Heart left ventricle (tissue), 16 donors: ENCODE measurements at regions not wholly inside any gene's neighbourhood (a gene's known extent, or its start where the extent isn't known, plus 50 kb on each side); places are given as distances from the start of the nearest gene placed in this dataset.
"Not testable (repeated sequence)": the region's sequence is repeated elsewhere in the genome, so short reads cannot be mapped to it uniquely, and the experiment has no call there.

ENCODE experiments used
- ATAC-seq, 4 donors: fragments of 200-7000 bp; cut with Tn5 transposase; one replicate each; pipeline ENCODE4 v1.9.1; 2020 to 2022; ENCODE audit warnings: moderate library complexity in 4 of 4, mild to moderate bottlenecking in 3 of 4, moderate number of reproducible peaks in 1 of 4
- DNase-seq, 5 donors: peaks; one replicate each; pipeline ENCODE4 v3.0.0-alpha.2; 2020
- H3K27ac ChIP-seq, 12 donors: fragments of 200-600 bp; sonication (generic) in 4 of 12; one replicate each; pipeline versions ENCODE4 v1.5.0 to v1.8.0; 2016 to 2022; ENCODE audit warnings: mild to moderate bottlenecking in 2 of 12
- H3K27me3 ChIP-seq, 9 donors: fragments of 200-600 bp; sonication (generic) in 2 of 9; one replicate each; pipeline versions ENCODE4 v1.5.1 to v1.8.0; 2016 to 2022; ENCODE audit warnings: mild to moderate bottlenecking in 3 of 9
- H3K36me3 ChIP-seq, 9 donors: fragments of 200-600 bp; sonication (generic) in 2 of 9; one replicate each; pipeline versions ENCODE4 v1.5.0 to v1.8.0; 2018 to 2022; ENCODE audit warnings: mild to moderate bottlenecking in 2 of 9
- H3K4me1 ChIP-seq, 12 donors: fragments of 200-600 bp; sonication (generic) in 4 of 12; one replicate each; pipeline versions ENCODE4 v1.5.0 to v1.8.0; 2016 to 2022; ENCODE audit warnings: mild to moderate bottlenecking in 3 of 12
- H3K4me3 ChIP-seq, 12 donors: fragments of 200-600 bp; sonication (generic) in 4 of 12; one replicate each; pipeline versions ENCODE4 v1.5.0 to v1.8.0; 2017 to 2022; ENCODE audit warnings: mild to moderate bottlenecking in 9 of 12, moderate library complexity in 4 of 12
- H3K9me3 ChIP-seq, 12 donors: fragments of 200-600 bp; sonication (generic) in 4 of 12; one replicate each; pipeline versions ENCODE4 v1.5.0 to v1.8.0; 2016 to 2022; ENCODE audit warnings: mild to moderate bottlenecking in 1 of 12
- CTCF ChIP-seq, 12 donors: fragments of 200-600 bp; sonication (generic) in 4 of 12; IDR thresholded peaks; one replicate each; pipeline versions ENCODE4 v1.5.0 to v1.8.0; 2018 to 2022; ENCODE audit warnings: antibody characterized with exemption in 12 of 12, mild to moderate bottlenecking in 5 of 12
- POLR2A ChIP-seq, 2 donors: fragments of 450-650 bp; IDR thresholded peaks; one replicate each; pipeline ENCODE4 v1.6.1; 2017; ENCODE audit warnings: antibody characterized with exemption in 2 of 2, mild to moderate bottlenecking in 2 of 2, moderate library complexity in 2 of 2
- WGBS, 4 donors: extraction: QIAGEN DNeasy Blood & Tissue Kit in 2 of 4; methylation state at CpG; one replicate each; pipeline versions ENCODE4 v1.1.5 to v1.1.7; 2013 to 2018; 5-methylcytosine and 5-hydroxymethylcytosine counted together
- intact Hi-C, 10 donors: fragments of 100-400 bp; cut with DNase I; formaldehyde crosslinking; loops; one replicate each; pipeline versions ENCODE4 v1.11.1 to v1.14.2; 2022
- donor health status: ischemic (EF 13 %, LVEDD 7.1; RV severe dilation, severe dysfunction).
- donor health status: healthy with polysubstance abuse.
- donor health status: DM: no; HTN: yes; CAD: no.
- donor health status: DM: no; HTN: no; CAD: no.
- donor health status: ischemic (EF 25% LVEDD 6.9; RV normal size, moderate dysfunction).
- donor health status: ischemic (EF 25% LVEDD 5.7; RV mildly dilated, moderate dysfunction).
- donor health status: healthy.
- donor health status: DM: yes; HTN: yes; CAD: no.
- donor health status: ischemic (EF 35%, LVEDD 5.7; RV mildly dilated, moderate dysfunction).
- donor health status: nonischemic (EF 11% LVEDD 7.7; RV severe dilation, severe dysfunction).
- donor health status: DM: yes; HTN: yes; CAD: no.
- donor health status: PGD.
- donor health status: ischemic (EF 29% LVEDD 5.4; RV normal size, mild dysfunction).
- donor health status: nonischemic (EF 23%, LVEDD 6.1; RV moderate dilation, normal function).

- 56 to 67% (median 63%) methylated on average over 3 of the region's 3 CpGs for WGBS, 4 donors
- DNase-seq (no peak), ATAC-seq (no peak)
- no peak overlapping the region for H3K4me3 ChIP-seq
- no peaks in the 10 kb centered on the region for H3K9me3 ChIP-seq
- H3K4me1 ChIP-seq = no peaks in the 10 kb centered on the region
- intact Hi-C loops = no loop called here
- H3K27ac ChIP-seq = no peak overlapping the region
- no peaks in the 10 kb centered on the region for H3K36me3 ChIP-seq
- no peaks in the 10 kb centered on the region for H3K27me3 ChIP-seq
- TF ChIP-seq POLR2A (IDR thresholded peaks at IDR 0.05) (no peak), CTCF (IDR thresholded peaks at IDR 0.05) (no peak)
These were observed 123.4 kb upstream of the SNX7 start for GRCh38 chr1:98538106-98538505.

- no peak overlapping the region for H3K4me3 ChIP-seq
- no peak overlapping the region for H3K27ac ChIP-seq
- DNase-seq (no peak), ATAC-seq (no peak)
- peaks cover 0 to 29% (median 4%) of the 10 kb centered on the region in 12 donors for H3K9me3 ChIP-seq
- no peaks in the 10 kb centered on the region for H3K4me1 ChIP-seq
- WGBS, 4 donors = 59 to 77% (median 74%) methylated on average over 4 of the region's 4 CpGs
- intact Hi-C loops = no loop called here
- no peak for TF ChIP-seq CTCF (IDR thresholded peaks at IDR 0.05)
- no peak for TF ChIP-seq POLR2A (IDR thresholded peaks at IDR 0.05)
- no peaks in the 10 kb centered on the region for H3K27me3 ChIP-seq
- H3K36me3 ChIP-seq = no peaks in the 10 kb centered on the region
These were observed 138.3 kb upstream of the SNX7 start for GRCh38 chr1:98523256-98523655.

GRCh38 chr1:98516306-98516705 is 145.2 kb upstream of the SNX7 start:
- intact Hi-C loops = no loop called here
- no peak overlapping the region for H3K4me3 ChIP-seq
- H3K27me3 ChIP-seq = no peaks in the 10 kb centered on the region
- no peak overlapping the region for H3K27ac ChIP-seq
- no peaks in the 10 kb centered on the region for H3K36me3 ChIP-seq
- DNase-seq (no peak), ATAC-seq (no peak)
- H3K9me3 ChIP-seq = no peaks in the 10 kb centered on the region
- WGBS, 4 donors = 54 to 71% (median 70%) methylated on average over 2 of the region's 2 CpGs
- TF ChIP-seq CTCF (IDR thresholded peaks at IDR 0.05) = no peak
- no peaks in the 10 kb centered on the region for H3K4me1 ChIP-seq

- Histone ChIP-seq H3K27ac (no peak overlapping the region), H3K4me1 (no peaks in the 10 kb centered on the region), H3K36me3 (no peaks in the 10 kb centered on the region), H3K4me3 (no peak overlapping the region), H3K27me3 (no peaks in the 10 kb centered on the region), H3K9me3 (peaks cover 0 to under 1% (median 0%) of the 10 kb centered on the region in 12 donors)
- no peak for ATAC-seq
- 70 to 91% (median 76%) methylated on average over 1 of the region's 1 CpG for WGBS, 4 donors
- TF ChIP-seq POLR2A (IDR thresholded peaks at IDR 0.05) = no peak
- no peak for TF ChIP-seq CTCF (IDR thresholded peaks at IDR 0.05)
- intact Hi-C loops = no loop called here
- no peak for DNase-seq
These were observed 145.8 kb upstream of the SNX7 start for GRCh38 chr1:98515744-98516143.

- H3K9me3 ChIP-seq = peaks cover 0 to 28% (median 1%) of the 10 kb centered on the region in 12 donors
- whole genome bisulfite sequencing, 4 donors = 75 to 100% (median 92%) methylated on average over 4 to 25 of the region's 27 CpGs
- H3K4me3 ChIP-seq, ATAC-seq, H3K27me3 ChIP-seq, DNase-seq, H3K27ac ChIP-seq, intact Hi-C loops, H3K36me3 ChIP-seq, H3K4me1 ChIP-seq: not testable (repeated sequence)
These were observed 149.3 kb upstream of the SNX7 start for GRCh38 chr1:98512216-98512615.
